Breast epithelium (tissue), 3 donors: ENCODE measurements at regions not wholly inside any gene's neighbourhood (a gene's known extent, or its start where the extent isn't known, plus 50 kb on each side); places are given as distances from the start of the nearest gene placed in this dataset.

ENCODE experiments used
- CTCF ChIP-seq, 3 donors: fragments of 450-650 bp; IDR thresholded peaks; one replicate each; pipeline ENCODE4 v1.5.1; 2016 to 2017; ENCODE audit warnings: antibody characterized with exemption in 3 of 3, mild to moderate bottlenecking in 3 of 3, moderate library complexity in 3 of 3
- POLR2A ChIP-seq: fragments of 450-650 bp; IDR thresholded peaks from one replicate; pipeline ENCODE4 v1.6.1; 2016; ENCODE audit warnings: antibody characterized with exemption, mild to moderate bottlenecking, moderate library complexity
- POLR2AphosphoS5 ChIP-seq, 3 donors: sonication (generic); formaldehyde crosslinking; IDR thresholded peaks; one replicate each; pipeline ENCODE4 v1.6.1; 2017; ENCODE audit warnings: antibody characterized with exemption in 3 of 3

- TF ChIP-seq CTCF (IDR thresholded peaks at IDR 0.05) (no peak), POLR2AphosphoS5 (IDR thresholded peaks at IDR 0.05) (no peak), POLR2A (no peak)
Observed at GRCh38 chr5:163642904-163643303, 137.5 kb downstream of the MAT2B start.
